ENCODE measurements at regions not wholly inside any gene's neighbourhood (a gene's known extent, or its start where the extent isn't known, plus 50 kb on each side); places are given as distances from the start of the nearest gene placed in this dataset.

DNA sequence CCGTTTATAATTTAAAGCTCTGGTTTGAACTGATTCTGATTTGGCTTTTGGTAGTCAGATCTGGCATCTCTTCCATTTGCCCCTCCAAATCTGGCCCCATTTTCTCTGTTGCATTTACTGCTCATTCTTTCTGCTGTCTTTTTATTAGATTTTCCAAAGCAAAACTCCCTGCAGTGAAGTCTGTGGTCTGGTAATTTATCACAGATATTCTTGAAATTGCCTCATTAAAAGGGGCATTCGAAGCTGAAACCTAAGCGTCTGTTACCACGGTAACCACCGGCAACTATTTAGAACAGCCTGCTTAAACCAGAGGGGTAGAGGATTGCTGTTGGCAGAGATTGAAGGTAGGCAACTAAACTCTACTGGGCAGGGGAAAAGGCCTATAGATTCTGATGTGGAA is 111.5 kb upstream of the UPP2 start:
- DNase-seq (ENCODE audit: low read depth, low spot score) (no peak), ATAC-seq (no peak)
- POLR2A ChIA-PET: no interaction called here
- no peak for TF ChIP-seq CBX3 (IDR thresholded peaks at IDR 0.05; ENCODE audit: low read depth)
- BruUV-seq (replicated peaks): no TSS peak
- no peak overlapping the region for H3K27ac ChIP-seq (ENCODE audit: low read depth, low read length)
- H3K4me3 ChIP-seq (replicated peaks in 1 of 2; ENCODE audit: low read depth in 1 of 2, low read length in 2 of 2): no peak overlapping the region
- H3K9me3 ChIP-seq (ENCODE audit: control insufficient read depth in 1 of 2, insufficient read depth in 1 of 2, low read depth in 1 of 2, low read length in 2 of 2): no peaks in the 10 kb centered on the region
- no peak overlapping the region for H3K4me2 ChIP-seq (ENCODE audit: low read length)
- H3K9me2 ChIP-seq (ENCODE audit: insufficient read depth): no peaks in the 10 kb centered on the region
- H3K36me3 ChIP-seq (ENCODE audit: control insufficient read depth in 1 of 2, insufficient read depth in 2 of 2, low read length in 2 of 2): no peaks in the 10 kb centered on the region
- H4K20me1 ChIP-seq (ENCODE audit: insufficient read depth): no peaks in the 10 kb centered on the region
- CTCF ChIA-PET: no interaction called here
- RAD21 ChIA-PET (ENCODE audit: low non-redundant PET in 1 of 2, low total read pairs in 2 of 2, uncharacterized antibody in 2 of 2, unreplicated experiment in 2 of 2): no interaction called here
- H3K9ac ChIP-seq (ENCODE audit: low read length): no peak overlapping the region
- no peak overlapping the region for H2AFZ ChIP-seq (ENCODE audit: low read depth, low read length, poor library complexity, severe bottlenecking)
- H3K79me2 ChIP-seq (ENCODE audit: insufficient read depth, low read length): no peaks in the 10 kb centered on the region
- no peaks in the 10 kb centered on the region for H3K4me1 ChIP-seq (ENCODE audit: control insufficient read depth in 1 of 2, insufficient read depth in 2 of 2, low read length in 2 of 2)
- H3K27me3 ChIP-seq (ENCODE audit: insufficient read depth, low read length): no peaks in the 10 kb centered on the region
- intact Hi-C loops (cut with micrococcal nuclease): no loop called here

GRCh38 chr2:157989227-157989626 is 112.4 kb upstream of the UPP2 start:
- DNase-seq (ENCODE audit: low read depth, low spot score) (no peak), ATAC-seq (no peak)
- ChIA-PET CTCF (no interaction called here), POLR2A (no interaction called here), RAD21 (ENCODE audit: low non-redundant PET in 1 of 2, low total read pairs in 2 of 2, uncharacterized antibody in 2 of 2, unreplicated experiment in 2 of 2) (no interaction called here)
- Histone ChIP-seq H3K27ac (ENCODE audit: low read depth, low read length) (no peak overlapping the region), H3K27me3 (ENCODE audit: insufficient read depth, low read length) (no peaks in the 10 kb centered on the region), H3K9me3 (ENCODE audit: control insufficient read depth in 1 of 2, insufficient read depth in 1 of 2, low read depth in 1 of 2, low read length in 2 of 2) (no peaks in the 10 kb centered on the region), H3K9ac (ENCODE audit: low read length) (no peak overlapping the region), H3K36me3 (ENCODE audit: control insufficient read depth in 1 of 2, insufficient read depth in 2 of 2, low read length in 2 of 2) (no peaks in the 10 kb centered on the region), H4K20me1 (ENCODE audit: insufficient read depth) (no peaks in the 10 kb centered on the region), H3K4me1 (ENCODE audit: control insufficient read depth in 1 of 2, insufficient read depth in 2 of 2, low read length in 2 of 2) (no peaks in the 10 kb centered on the region), H3K4me2 (ENCODE audit: low read length) (no peak overlapping the region), H3K79me2 (ENCODE audit: insufficient read depth, low read length) (no peaks in the 10 kb centered on the region), H3K4me3 (replicated peaks in 1 of 2; ENCODE audit: low read depth in 1 of 2, low read length in 2 of 2) (no peak overlapping the region), H3K9me2 (ENCODE audit: insufficient read depth) (no peaks in the 10 kb centered on the region), H2AFZ (ENCODE audit: low read depth, low read length, poor library complexity, severe bottlenecking) (no peak overlapping the region)
- no TSS peak for BruUV-seq (replicated peaks)
- TF ChIP-seq EZH2phosphoT487 (IDR thresholded peaks at IDR 0.05; ENCODE audit: borderline replicate concordance) (no peak), RAD21 (IDR thresholded peaks at IDR 0.05; ENCODE audit: low read depth) (peak; percentile 42; the same call in 1 of the 2 replicates), CTCF (IDR thresholded peaks at IDR 0.05 in 2 of 3, conservative IDR thresholded peaks at IDR 0.05 in 1 of 3; ENCODE audit: borderline replicate concordance in 1 of 3, insufficient read depth in 1 of 3, low read depth in 2 of 3, low read length in 2 of 3) (peak in 1 of 3 experiments; percentile 16; a peak in 1 of 6 replicates)
- intact Hi-C loops (cut with micrococcal nuclease): no loop called here
